ENCODE measurements at regions not wholly inside any gene's neighbourhood (a gene's known extent, or its start where the extent isn't known, plus 50 kb on each side); places are given as distances from the start of the nearest gene placed in this dataset.

DNA sequence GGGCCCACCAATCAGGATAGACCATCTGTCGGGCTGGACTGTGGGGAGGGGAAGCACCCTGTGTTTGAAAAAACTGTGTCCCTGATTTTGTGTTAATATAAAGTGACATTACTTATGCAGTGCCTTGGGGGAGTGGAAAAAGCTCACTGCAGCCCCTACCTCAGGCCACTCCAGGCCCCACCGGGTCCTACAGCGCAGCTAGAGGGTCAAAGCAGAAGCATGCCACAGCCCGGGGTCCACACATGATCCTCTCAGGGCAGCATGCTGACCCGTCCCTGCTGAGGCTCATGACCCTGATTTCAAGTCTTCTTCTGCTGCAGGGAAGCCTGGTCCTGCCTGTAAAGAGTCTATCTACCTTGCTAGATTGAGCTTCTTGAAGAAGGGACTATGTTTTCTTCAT, 133.0 kb upstream of the PLCB4 start:
- TF ChIP-seq, protein P1, sequence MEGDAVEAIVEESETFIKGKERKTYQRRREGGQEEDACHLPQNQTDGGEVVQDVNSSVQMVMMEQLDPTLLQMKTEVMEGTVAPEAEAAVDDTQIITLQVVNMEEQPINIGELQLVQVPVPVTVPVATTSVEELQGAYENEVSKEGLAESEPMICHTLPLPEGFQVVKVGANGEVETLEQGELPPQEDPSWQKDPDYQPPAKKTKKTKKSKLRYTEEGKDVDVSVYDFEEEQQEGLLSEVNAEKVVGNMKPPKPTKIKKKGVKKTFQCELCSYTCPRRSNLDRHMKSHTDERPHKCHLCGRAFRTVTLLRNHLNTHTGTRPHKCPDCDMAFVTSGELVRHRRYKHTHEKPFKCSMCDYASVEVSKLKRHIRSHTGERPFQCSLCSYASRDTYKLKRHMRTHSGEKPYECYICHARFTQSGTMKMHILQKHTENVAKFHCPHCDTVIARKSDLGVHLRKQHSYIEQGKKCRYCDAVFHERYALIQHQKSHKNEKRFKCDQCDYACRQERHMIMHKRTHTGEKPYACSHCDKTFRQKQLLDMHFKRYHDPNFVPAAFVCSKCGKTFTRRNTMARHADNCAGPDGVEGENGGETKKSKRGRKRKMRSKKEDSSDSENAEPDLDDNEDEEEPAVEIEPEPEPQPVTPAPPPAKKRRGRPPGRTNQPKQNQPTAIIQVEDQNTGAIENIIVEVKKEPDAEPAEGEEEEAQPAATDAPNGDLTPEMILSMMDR (IDR thresholded peaks at IDR 0.05): no peak
- TF ChIP-seq POLR2A (IDR thresholded peaks at IDR 0.05) (no peak), POLR2AphosphoS5 (IDR thresholded peaks at IDR 0.05) (no peak)

Data from breast epithelium (tissue), 3 donors.